Dermis blood vessel endothelial cell (primary cell): ENCODE measurements at regions not wholly inside any gene's neighbourhood (a gene's known extent, or its start where the extent isn't known, plus 50 kb on each side); places are given as distances from the start of the nearest gene placed in this dataset.

Experiments
- DNase-seq: peaks from one replicate; pipeline ENCODE4 v3.0.0; 2010

DNA sequence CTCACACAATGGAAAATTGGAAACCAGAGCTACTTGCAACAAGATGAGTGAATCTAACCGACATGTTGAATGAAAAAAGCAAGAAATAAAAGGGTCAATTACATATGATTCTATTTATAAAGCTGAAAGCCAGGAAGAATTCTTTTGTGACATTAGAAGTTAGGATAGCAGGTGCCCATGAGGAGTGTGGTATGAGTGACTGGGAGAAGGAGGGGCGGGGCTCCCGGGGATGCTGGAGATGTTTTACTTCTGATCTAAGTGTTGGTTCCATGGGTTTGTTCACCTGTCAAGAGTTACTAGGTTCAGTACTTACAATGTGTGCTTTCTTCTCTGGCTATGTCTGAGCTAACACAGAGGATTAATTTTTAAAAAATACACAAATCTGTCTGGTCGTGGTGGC, 60.8 kb downstream of the NSMCE3 start:
- no peak for DNase-seq

DNA sequence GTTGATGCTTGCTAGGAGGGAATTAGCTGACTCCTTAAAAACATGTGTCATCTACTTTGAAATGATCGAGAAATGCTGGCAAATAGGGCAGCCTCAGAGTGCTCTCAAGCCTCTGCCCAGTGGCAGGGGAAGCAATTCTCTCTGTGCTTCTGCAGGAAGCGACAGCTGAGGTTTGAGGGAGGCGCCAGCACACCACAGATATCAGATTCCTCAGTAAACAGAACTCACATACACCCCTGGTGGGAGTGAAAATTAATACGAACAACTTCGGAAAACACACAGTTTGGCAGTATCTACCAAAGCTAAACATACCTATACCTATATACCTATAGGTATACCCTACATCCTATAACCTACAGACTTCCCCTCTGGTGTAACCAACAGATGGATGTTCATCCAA, 61.3 kb downstream of the NSMCE3 start:
- DNase-seq, result no peak

DNA sequence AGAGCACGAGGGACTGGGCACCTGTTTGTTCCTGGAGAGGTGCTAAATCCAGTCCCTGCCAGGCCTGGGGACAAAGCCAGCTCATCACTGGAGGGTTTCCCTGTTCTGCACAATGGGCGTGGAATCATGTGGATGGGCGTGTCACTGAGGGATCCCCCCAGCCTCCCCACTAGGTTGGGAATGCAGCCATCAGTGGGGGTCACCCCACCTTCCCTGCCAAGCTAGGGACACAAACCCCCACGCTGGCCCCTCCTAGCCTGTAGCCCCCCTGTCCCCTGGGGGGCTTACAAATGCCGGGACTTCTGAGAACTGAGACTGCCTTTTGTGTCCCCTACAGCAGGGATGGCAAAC, 61.9 kb downstream of the NSMCE3 start:
- no peak for DNase-seq

DNA sequence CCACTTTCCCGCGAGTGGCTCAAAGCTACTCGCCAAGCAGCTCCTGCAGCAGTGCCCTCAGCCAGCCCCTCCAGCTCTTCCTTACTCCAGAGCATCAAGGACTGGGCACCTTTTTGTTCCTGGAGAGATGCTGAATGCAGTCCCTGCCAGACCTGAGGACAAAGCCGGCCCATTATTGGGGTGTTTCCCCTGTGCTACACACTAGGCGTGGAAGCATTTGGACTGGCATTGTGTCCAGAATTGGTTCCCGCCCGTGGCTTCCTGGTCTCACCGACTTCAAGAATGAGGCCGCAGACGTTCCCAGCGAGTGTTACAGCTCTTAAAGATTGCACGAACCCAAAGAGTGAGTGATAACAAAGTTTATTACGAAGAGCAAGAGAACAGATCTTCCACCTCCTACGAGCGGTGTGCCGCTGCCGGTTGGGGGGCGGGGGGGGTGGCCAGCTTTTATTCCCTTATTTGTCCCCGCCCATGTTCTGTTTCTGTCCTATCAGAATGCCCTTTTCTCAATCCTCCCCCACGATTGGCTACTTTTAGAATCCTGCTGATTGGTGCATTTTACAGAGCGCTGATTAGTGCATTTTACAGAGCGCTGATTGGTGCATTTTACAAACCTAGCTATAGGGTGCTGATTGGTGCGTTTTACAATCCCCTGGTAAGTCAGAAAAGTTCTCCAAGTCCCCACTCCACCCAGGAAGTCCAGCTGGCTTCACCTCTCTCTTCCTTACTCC, 62.4 kb downstream of the NSMCE3 start:
- DNase-seq, result no peak

DNA sequence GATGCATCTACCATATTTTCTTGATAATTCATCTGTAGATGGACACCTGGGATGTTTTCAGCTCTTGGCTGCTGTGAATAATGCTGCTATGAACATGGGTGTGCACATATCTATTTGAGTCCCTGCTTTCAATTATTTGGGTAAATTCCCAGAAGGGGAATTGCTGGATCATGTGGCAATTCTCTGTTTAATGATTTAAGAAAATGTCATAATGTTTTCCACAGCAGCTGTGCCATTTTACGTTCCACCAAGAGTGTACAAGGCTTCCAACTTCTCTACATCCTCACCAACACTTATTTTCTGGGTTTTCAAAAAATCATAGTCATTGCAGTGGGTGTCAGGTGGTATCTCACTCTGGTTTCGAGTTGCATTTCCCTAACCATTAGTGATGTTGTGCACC, 64.4 kb downstream of the NSMCE3 start:
- DNase-seq, result no peak

DNA sequence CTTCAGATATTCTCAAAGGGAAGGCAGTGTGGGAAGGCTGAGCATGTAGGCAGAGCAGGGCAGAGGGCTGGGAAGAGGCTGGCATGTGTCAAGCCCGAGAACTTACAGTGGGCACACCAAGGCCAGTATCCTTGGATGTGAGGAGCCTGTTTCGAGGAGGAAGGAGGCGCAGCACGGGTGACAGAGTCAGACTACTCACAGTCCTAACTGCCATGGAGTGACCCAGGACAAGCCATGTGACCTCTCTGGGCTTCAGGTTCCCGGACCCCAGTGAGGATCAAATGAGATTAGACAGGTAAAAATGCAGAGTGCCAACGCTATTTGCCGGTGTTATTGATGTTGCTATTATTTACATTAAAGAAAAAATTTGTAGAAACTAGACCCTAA, 65.3 kb downstream of the NSMCE3 start:
- DNase-seq, result no peak

DNA sequence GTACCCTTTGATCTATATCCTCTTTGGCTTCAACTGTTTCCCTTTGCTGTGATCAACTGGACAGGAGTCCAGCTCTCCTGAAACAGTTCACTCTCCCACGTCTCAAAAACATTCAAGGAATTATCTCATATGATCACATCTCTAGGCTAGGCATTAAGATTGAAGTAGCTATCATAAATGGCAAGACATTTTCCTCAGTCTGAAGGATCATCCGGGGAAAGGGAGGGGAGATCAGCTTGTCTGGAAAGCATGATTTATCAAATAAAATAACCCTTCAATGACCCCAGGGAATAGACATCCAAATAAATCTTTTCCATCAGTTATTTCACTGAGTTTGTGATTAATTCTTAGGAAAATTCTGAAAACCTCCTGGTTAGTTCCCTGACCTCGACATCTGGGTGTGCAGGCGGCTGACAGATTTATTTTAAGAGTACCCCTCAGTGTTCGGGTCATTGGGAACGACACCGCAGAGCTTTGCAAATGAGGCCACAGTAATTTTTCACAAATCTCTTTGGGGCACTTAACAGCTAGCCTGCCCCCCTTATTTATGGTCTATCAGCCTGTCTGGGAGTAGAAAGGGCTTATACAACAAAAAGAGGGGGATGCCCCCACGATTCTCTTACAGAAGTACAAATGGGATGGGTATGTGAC, 65.8 kb downstream of the NSMCE3 start:
- no peak for DNase-seq

DNA sequence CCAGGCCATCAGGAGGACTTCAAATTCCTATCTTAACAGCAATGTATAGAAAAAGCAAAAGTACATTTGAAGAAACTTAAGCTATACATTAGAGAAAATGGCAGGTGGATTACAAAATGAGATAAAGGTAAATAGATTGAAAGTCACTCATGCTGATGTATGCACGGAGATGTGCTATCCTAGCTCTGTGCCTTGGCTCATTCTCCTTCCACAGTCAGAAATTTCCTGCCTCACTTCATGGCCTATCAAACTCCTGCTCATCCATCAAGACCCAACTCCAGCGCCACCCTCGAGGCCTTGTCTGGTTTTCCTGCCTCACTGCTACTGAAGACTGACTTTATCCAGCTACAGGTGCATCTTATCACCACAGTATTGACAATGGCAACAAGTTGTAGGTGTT, 72.9 kb downstream of the NSMCE3 start:
- DNase-seq, result no peak

DNA sequence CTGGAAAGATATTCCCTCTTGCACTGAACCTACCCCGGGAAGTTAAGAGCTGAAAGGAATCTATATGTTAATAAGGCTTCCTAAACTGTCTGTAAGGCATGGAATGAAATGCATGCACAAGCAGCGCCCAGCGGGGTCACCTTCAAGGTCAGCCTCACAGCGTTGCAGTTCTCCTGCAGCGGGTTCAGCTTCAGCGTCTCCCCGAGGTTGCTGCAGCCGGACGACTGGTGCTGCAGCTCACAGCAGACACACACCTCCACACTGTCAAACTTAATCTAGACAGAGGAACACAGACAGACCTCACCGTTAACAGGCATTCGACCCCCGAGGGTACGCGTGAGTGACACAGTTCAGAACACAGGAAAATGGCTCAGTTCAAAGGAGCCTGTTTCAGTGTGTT, 73.3 kb downstream of the NSMCE3 start:
- DNase-seq, result no peak

DNA sequence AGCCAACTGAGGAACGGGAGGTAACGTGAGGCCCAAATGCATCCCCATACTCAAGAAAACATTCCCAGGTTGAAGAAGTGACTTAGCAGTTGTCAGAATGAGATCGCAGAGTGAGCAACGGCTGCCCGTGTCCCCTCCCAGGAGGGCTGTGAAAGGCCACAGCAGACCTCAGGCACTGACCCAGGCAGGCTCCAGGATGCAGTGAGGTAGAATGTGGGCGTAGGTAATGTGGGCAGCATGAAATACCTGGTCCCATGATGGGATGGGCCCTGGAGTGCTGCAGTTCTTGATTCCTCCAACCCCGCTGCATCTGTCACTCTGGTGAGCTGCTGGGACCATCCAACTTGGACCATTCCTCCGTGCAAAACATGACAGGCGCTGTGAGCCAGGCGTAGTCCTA, 74.8 kb downstream of the NSMCE3 start:
- DNase-seq, result no peak

DNA sequence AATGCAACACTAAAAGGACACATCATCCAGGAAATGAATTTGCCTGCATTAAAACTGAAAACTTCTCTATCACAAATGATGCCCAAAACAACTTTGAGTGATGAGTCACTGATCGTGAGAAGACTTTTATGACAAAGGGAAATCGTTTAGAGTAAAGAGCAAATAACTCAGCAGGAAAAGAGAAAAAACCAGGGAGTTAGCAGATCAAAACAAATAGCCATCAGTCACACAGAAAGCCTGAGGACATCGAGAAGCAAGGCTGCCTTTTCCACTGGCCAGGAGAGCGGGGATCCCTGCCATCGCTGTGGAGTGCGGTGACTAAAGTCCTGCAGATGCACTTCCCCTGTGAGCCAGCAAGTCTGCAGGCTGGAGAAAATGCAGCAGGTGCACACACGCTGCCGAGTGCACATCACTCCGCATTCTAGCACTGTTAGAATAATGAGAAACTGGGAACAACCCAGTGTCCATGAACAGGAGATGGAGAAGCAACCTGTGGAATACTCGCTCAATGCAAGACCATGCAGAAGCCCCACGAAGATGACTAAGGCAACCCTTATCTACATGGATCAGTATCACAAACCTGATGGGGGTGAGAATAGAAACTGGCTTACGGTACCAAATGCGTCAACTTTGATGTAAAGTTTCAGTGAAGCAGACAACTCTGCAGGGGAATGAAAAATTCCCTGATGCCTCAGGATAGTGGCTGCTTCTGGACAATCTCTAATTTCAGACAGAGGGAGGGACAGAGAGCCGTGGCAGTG, 86.4 kb downstream of the NSMCE3 start:
- DNase-seq, result peak; percentile 46

DNA sequence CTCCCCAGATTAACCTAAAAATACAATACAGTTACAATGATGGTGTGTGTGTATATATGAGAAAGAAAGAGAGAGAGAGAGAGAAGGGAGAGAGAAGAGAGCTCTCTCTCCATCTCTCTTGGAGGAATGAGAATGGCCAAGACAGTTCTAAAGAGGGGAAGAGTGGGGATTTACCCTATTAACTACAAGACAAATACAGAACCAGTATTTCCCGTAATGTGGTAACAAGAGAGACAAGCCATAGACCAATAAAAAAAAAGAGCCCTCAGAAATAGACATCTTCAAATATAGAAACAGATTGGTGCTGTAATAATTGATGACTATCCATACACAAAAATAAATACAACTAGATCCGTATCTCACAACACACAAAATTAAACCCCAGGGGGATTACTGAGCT, 87.0 kb downstream of the NSMCE3 start:
- DNase-seq, result no peak

DNA sequence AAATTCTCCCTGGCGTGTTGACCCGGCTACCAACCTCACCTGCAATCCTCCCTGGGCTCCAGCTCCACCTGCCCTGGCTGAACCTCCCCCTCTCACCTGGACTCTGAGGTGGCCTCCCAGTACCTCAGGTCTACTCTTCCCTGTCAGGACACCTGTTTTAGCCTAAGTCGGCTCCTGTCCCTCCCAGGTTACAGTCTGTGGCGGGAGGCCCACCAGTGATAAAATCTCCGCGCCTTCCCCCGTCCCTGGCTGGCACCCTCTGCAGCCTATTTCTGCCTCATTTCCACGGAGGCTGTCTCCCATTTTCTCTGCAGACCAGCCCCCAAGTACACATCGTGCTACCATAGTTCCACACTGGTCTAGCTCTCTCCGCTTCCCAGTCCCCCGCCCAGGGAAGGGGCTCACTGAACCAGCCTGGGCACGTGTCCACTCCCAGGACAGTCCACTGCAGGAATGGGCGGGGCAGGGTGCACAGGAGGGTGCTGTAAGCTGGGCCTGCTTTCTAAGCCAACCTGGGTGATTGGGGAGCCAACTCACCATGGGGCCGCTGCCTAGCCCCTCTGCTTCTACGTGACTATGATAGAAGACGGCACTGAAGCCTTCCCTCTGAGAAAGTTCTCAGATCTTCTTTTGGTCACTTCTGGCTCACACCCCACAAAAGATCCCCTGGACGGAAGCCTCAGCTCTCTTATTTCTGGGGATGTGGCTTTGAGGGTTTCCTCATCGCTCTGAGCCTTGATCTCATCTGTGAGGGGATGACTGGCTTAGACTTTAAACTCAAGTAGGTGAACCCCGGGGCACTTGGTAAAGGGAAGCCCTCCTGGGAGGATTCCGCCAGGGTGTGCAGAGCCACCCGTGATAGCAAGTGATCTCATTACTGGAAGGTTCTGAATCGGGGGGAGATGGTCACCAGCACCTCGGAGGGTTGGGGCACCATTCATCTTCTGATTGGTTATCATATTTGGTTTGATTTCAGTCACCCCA, 96.6 kb downstream of the NSMCE3 start:
- no peak for DNase-seq

DNA sequence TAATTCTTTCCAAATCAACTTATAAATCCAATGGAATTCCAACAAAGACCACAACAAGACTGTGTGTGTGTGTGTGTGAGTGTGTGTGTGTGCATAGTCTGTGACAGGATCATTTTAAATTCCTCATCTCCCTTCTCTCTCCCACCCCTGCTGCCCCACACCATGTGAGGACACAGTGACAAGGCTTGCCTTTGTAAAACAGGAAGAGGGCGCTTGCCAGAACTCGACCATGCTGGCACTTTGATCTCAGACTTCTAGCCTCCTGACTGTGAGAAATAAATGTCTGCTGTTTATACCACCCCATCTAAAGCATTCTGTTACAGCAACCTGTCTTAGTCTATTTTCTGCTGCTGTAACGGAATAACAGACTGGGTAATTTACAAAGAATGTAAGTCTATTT, 99.1 kb downstream of the NSMCE3 start:
- DNase-seq, result no peak
